Ishikawa (cell line): ENCODE measurements at regions not wholly inside any gene's neighbourhood (a gene's known extent, or its start where the extent isn't known, plus 50 kb on each side); places are given as distances from the start of the nearest gene placed in this dataset.

Experiments used
- MAX ChIP-seq: IDR thresholded peaks from 2 replicates; pipeline ENCODE4 v1.6.1; 2012
- NFIC ChIP-seq: IDR thresholded peaks from 2 replicates; pipeline ENCODE4 v1.6.1; 2012

- TF ChIP-seq MAX, result no peak
- no peak for TF ChIP-seq NFIC
Measured at GRCh38 chr5:56622141-56622540, 193.2 kb upstream of the MAP3K1 start.
